ENCODE measurements at regions not wholly inside any gene's neighbourhood (a gene's known extent, or its start where the extent isn't known, plus 50 kb on each side); places are given as distances from the start of the nearest gene placed in this dataset.

DNA sequence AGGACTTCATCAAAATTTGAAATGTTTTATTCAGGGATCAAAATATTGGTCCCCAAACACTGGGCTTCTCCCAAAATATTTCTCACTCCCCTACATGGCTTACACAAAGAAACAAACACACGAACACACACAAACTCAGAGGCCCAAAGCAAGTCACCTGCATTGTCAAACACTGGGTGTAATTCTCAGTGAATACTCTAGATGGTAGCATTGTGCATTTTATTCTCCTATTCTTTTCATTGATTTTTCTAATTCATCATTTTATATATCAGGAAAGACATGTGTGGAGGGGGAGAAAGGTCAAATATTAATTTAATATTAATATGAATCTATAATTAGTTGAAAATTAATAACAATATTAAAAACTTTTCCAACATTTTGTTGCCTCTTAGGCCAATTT is 72.3 kb upstream of the TNMD start:
- DNase-seq = peak; percentile 3

DNA sequence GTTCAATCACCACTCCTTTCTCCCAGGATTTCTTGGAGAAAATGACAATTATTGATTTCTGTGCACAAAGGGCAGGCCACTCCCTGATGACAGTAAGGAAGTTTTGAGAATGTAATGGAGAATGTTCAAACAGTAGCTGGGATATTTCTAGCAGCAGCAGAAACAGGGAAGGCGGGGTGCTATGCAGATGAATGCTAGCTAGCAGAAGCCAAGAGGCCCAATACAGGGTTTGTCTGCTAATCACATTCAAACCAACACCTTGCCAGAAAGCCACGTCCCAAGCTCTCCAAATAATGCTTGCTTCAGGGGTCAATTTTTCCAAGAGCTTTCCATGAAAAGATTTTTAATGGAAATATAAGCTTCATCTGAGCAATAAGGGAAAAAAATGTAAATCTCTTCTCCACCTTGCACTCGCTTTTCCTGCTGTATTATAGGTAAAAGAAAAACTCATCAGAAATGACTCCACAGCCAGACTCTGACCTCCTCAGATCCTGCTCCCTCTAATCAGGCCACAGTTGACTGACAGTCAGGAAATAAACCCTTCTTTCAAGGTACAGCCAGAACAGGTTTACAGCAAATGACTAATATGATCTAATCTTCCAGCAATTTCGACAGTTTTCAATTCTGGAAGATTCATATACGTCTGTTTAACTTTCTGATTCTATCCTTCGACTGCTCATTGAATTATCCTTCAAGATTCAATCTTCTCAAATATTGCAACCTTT is 84.7 kb upstream of the PCDH19 start:
- DNase-seq = no peak

DNA sequence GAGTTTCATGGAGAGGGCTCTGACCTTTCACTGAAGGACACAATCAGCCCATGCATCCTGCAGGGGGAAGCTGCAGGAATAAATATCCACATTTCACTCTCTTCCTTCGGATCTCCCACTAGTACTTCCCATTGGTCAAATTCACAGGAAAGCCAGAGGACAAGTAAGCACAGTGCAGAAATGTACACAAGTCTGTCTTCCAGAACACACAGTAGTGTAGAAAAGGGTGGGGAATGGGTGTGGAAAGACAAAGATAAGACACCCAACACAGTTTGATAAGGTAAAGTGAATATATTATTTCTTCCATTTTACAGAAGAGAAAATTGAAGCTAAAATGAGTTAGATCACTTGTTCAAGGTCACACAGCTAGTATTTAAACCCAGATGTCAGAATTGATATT is 81.1 kb upstream of the PCDH19 start:
- no peak for DNase-seq

DNA sequence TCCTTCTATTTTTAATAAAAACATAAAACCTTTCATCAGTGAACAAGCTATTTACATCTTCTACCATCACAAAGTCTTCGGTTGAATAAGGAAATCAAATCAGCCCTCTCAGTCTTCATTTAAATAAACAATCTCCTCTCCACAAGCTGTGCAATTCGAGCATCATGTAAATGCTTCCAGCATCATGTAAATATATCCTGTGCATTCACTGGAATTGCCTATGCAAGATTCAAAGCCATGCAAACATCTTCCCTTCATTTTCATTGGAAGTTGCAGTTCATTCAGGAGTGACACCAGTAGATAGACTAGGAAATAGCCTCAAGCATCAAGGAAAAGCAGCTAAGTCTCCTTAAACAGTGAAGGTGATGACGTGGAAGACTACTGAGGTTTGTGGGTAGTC is 77.7 kb upstream of the PCDH19 start:
- no peak for DNase-seq

- no peak for DNase-seq
Measured at GRCh38 chrX:100484971-100485370, 74.9 kb upstream of the PCDH19 start.

DNA sequence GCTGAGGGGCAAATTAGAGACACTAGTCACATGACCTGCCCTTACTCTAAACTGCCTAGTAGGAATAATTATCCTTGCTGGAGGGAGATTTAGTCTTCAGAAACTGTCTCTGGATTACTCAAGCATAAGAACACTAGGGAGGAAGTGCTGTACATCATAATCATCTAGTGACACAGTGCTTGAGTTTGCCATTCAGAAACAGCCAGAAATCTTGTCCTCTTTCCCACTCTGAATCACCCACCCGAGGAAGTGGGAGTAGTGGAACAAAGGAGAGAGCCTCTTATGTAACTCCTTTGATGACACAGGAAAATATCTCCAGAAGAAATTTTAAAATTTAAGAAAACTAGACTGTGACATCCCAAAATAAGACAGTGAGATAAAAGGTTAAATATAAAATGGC is 69.3 kb upstream of the PCDH19 start:
- no peak for DNase-seq

DNA sequence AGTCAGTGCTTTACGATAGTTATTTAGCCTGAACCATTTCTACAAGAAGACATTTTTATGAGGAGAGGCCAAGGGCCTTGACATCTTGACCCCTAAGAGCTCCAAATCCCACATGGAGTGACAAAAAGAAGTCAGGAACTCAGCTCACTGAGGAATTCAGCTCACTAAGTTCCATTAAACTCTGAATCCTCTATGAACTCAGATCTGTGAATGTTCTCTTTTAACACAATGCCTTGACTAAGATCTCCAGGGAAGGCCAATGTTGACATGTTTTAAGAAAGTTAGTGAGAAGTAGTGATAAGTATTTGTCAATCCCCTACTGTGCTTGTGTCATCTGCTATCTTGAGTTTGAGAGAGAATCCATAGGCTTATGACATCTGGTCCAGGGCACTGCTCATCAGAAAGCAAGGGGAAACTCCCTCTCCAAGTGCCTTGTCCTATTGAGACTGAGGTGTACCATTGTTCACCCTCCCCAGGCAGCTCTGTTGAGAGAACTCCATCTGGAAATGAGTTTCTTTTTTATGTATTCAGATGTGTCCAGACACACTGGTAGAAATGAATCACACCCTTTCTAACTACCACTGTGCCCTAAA is 68.7 kb upstream of the PCDH19 start:
- no peak for DNase-seq

DNA sequence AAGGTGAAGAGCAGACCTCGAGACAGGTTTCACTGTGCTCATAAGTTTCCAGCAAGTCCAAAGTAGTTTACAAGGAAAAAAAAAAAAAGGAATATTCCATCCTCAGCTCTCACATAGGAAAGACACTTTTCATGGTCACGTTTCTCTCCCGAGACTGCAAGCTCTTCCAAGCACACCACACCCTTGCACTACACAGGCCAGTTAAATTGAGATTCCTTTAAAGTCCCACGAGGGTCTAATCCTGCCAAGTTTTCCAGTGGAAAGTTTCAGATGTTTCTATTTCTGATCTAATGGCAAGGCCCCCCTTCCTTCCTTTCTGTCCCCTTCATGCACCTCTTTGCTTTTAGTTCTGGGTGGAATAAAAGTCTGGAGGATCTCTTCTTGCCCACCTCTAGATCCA is 67.9 kb upstream of the PCDH19 start:
- DNase-seq = no peak

- no peak for DNase-seq
Measured at GRCh38 chrX:100477467-100477866, 67.4 kb upstream of the PCDH19 start.
